GM21529 (cell line): ENCODE measurements at regions not wholly inside any gene's neighbourhood (a gene's known extent, or its start where the extent isn't known, plus 50 kb on each side); places are given as distances from the start of the nearest gene placed in this dataset.

ENCODE experiments used
- ATAC-seq: cut with Tn5 transposase; IDR thresholded peaks from one replicate; pipeline ENCODE4 v1.9.1; 2021; ENCODE audit not compliant: unreplicated experiment

GRCh38 chr12:87795555-87795954 is 233.6 kb downstream of the C12orf50 start:
- no peak for ATAC-seq

GRCh38 chr12:87794854-87795253 is 234.3 kb downstream of the C12orf50 start:
- ATAC-seq = no peak

GRCh38 chr12:87793131-87793530 is 236.1 kb downstream of the C12orf50 start:
- ATAC-seq = no peak

GRCh38 chr12:87784350-87784749 is 244.9 kb downstream of the C12orf50 start:
- ATAC-seq = no peak

GRCh38 chr12:87783467-87783866 is 245.7 kb downstream of the C12orf50 start:
- no peak for ATAC-seq

- ATAC-seq = no peak
These were observed 246.4 kb downstream of the C12orf50 start for GRCh38 chr12:87782838-87783237.

GRCh38 chr12:87779858-87780498 is 249.2 kb downstream of the C12orf50 start:
- ATAC-seq = no peak

GRCh38 chr12:87779016-87779415 is 250.2 kb downstream of the C12orf50 start:
- no peak for ATAC-seq

- no peak for ATAC-seq
These were observed 251.1 kb downstream of the C12orf50 start for GRCh38 chr12:87778065-87778464.

- no peak for ATAC-seq
These were observed 253.4 kb downstream of the C12orf50 start for GRCh38 chr12:87775784-87776183.

GRCh38 chr12:87775051-87775450 is 254.2 kb downstream of the C12orf50 start:
- no peak for ATAC-seq

GRCh38 chr12:87772401-87772800 is 256.8 kb downstream of the C12orf50 start:
- no peak for ATAC-seq

- no peak for ATAC-seq
These were observed 260.5 kb downstream of the C12orf50 start for GRCh38 chr12:87768501-87769287.

- no peak for ATAC-seq
These were observed 263.2 kb downstream of the C12orf50 start for GRCh38 chr12:87766044-87766443.

- no peak for ATAC-seq
These were observed 268.3 kb downstream of the C12orf50 start for GRCh38 chr12:87760943-87761342.

- no peak for ATAC-seq
These were observed 270.9 kb downstream of the C12orf50 start for GRCh38 chr12:87758271-87758670.

GRCh38 chr12:87756721-87757120 is 272.5 kb downstream of the C12orf50 start:
- no peak for ATAC-seq

GRCh38 chr12:87756111-87756510 is 273.1 kb downstream of the C12orf50 start:
- ATAC-seq = no peak

- ATAC-seq = no peak
These were observed 300.1 kb downstream of the C12orf50 start for GRCh38 chr12:87728931-87729593.

GRCh38 chr12:87720967-87721366 is 308.2 kb downstream of the C12orf50 start:
- no peak for ATAC-seq

GRCh38 chr12:87704374-87704773 is 324.8 kb downstream of the C12orf50 start:
- ATAC-seq = no peak

GRCh38 chr12:87690236-87690810 is 338.9 kb downstream of the C12orf50 start:
- no peak for ATAC-seq
